A549 (cell line): ENCODE measurements at regions not wholly inside any gene's neighbourhood (a gene's known extent, or its start where the extent isn't known, plus 50 kb on each side); places are given as distances from the start of the nearest gene placed in this dataset.

Experiments used
- ATAC-seq, 2 experiments: fragments of 200-7000 bp in 1 of 2; fragments of >200 bp in 1 of 2; cut with Nextera tagmentation in 1 of 2; cut with Tn5 transposase in 1 of 2; 3 replicates each; pipeline versions ENCODE4 v1.8.0 to v1.9.1; 2018 to 2020; ENCODE audit warnings: mild to moderate bottlenecking in 1 of 2, moderate library complexity in 1 of 2
- CTCF ChIA-PET: fragments of 300-600 bp; sonication (Branson Sonifier 250); formaldehyde crosslinking; extraction: SDS; loops from one replicate; lab custom pipeline; 2021; ENCODE audit warnings: antibody characterized with exemption, inconsistent platforms; lab: Yijun Ruan, JAX
- POLR2A ChIA-PET: fragments of 350-600 bp; formaldehyde crosslinking; extraction: SDS; loops from one replicate; lab custom pipeline; 2021; ENCODE audit warnings: antibody characterized with exemption, inconsistent platforms; lab: Yijun Ruan, JAX
- DNase-seq, 2 experiments: peaks; one replicate each; pipeline versions ENCODE4 v3.0.0 to v3.0.0-alpha.2; 2011 to 2016; ENCODE audit warnings: low read depth in 1 of 2, low spot score in 1 of 2
- FAIRE-seq: peaks from 2 replicates; lab custom pipeline; 2011; peaks lifted over from hg19 to GRCh38; lab: Jason Lieb, UNC
- H3K27ac ChIP-seq, 2 experiments: fragments of >200 bp; sonication (Bioruptor Twin); formaldehyde crosslinking; 3 replicates each; pipeline ENCODE4 v1.5.1; 2016 to 2017
- H3K4me1 ChIP-seq: fragments of >200 bp; sonication (Bioruptor Twin); formaldehyde crosslinking; 3 replicates; pipeline ENCODE4 v1.6.1; 2016
- H3K4me2 ChIP-seq: fragments of >200 bp; sonication (Bioruptor Twin); formaldehyde crosslinking; 3 replicates; pipeline ENCODE4 v1.6.1; 2016
- H3K4me3 ChIP-seq: fragments of >200 bp; sonication (Bioruptor Twin); formaldehyde crosslinking; 3 replicates; pipeline ENCODE4 v1.5.1; 2016
- H3K9me3 ChIP-seq: fragments of >200 bp; sonication (Bioruptor Twin); formaldehyde crosslinking; 3 replicates; pipeline ENCODE4 v1.6.1; 2016
- BHLHE40 ChIP-seq: IDR thresholded peaks from 2 replicates; pipeline ENCODE4 v1.6.1; 2012; ENCODE audit warnings: low read depth, low read length, inconsistent platforms
- CHD2 ChIP-seq: fragments of 150-350 bp; IDR thresholded peaks from 2 replicates; pipeline ENCODE4 v1.6.1; 2014; ENCODE audit warnings: low read length; ENCODE audit not compliant: partially characterized antibody
- EHMT2 ChIP-seq: fragments of 200-600 bp; sonication (generic); IDR thresholded peaks from 2 replicates; pipeline ENCODE4 v1.6.1; 2016; ENCODE audit warnings: antibody characterized with exemption, low read depth, mild to moderate bottlenecking, moderate library complexity
- ELK1 ChIP-seq: fragments of 150-350 bp; IDR thresholded peaks from 2 replicates; pipeline ENCODE4 v1.6.1; 2014; ENCODE audit warnings: low read depth, mild to moderate bottlenecking, low read length
- HDAC2 ChIP-seq: fragments of 200-600 bp; sonication (generic); IDR thresholded peaks from 2 replicates; pipeline ENCODE4 v1.6.1; 2016
- HEYL ChIP-seq: fragments of 250-450 bp; sonication (Bioruptor Pico); IDR thresholded peaks from 2 replicates; pipeline ENCODE4 v1.8.0; 2021; ENCODE audit warnings: mild to moderate bottlenecking, moderate library complexity
- JUN ChIP-seq, 2 experiments: fragments of >200 bp; sonication (Bioruptor Twin); formaldehyde crosslinking; IDR thresholded peaks; 2 replicates in 1 of 2; 3 replicates in 1 of 2; pipeline ENCODE4 v1.6.1; 2016 to 2017
- KDM1A ChIP-seq: fragments of 200-600 bp; sonication (generic); IDR thresholded peaks from 2 replicates; pipeline ENCODE4 v1.6.1; 2016; ENCODE audit warnings: low read depth, mild to moderate bottlenecking
- KDM5A ChIP-seq: fragments of 200-600 bp; sonication (generic); IDR thresholded peaks from 2 replicates; pipeline ENCODE4 v1.6.1; 2016; ENCODE audit warnings: antibody characterized with exemption, mild to moderate bottlenecking
- MAFK ChIP-seq: fragments of 450-650 bp; IDR thresholded peaks from 2 replicates; pipeline ENCODE4 v1.6.1; 2014; ENCODE audit not compliant: partially characterized antibody
- MAZ ChIP-seq: fragments of 150-350 bp; IDR thresholded peaks from 2 replicates; pipeline ENCODE4 v1.6.1; 2014; ENCODE audit warnings: antibody characterized with exemption, low read depth, low read length, borderline replicate concordance
- NFE2L2 ChIP-seq: fragments of 150-350 bp; conservative IDR thresholded peaks from 2 replicates; pipeline ENCODE4 v1.6.1; 2014; ENCODE audit warnings: low read length
- PHF8 ChIP-seq: fragments of 200-600 bp; sonication (generic); IDR thresholded peaks from 2 replicates; pipeline ENCODE4 v1.6.1; 2016; ENCODE audit warnings: low read depth, mild to moderate bottlenecking, antibody characterized with exemption, moderate library complexity, borderline replicate concordance
- RAD21 ChIP-seq, 2 experiments: fragments of >200 bp in 1 of 2; sonication (Bioruptor Twin) in 1 of 2; formaldehyde crosslinking in 1 of 2; IDR thresholded peaks in 1 of 2; conservative IDR thresholded peaks in 1 of 2; 2 replicates in 1 of 2; 3 replicates in 1 of 2; pipeline ENCODE4 v1.6.1; 2012 to 2018; ENCODE audit warnings: inconsistent platforms in 1 of 2
- RARB ChIP-seq: fragments of 250-450 bp; sonication (Bioruptor Pico); IDR thresholded peaks from 2 replicates; pipeline ENCODE4 v1.8.0; 2021; ENCODE audit warnings: mild to moderate bottlenecking, moderate library complexity
- RCOR1 ChIP-seq: fragments of 150-350 bp; IDR thresholded peaks from 2 replicates; pipeline ENCODE4 v1.6.1; 2014; ENCODE audit warnings: antibody characterized with exemption, low read length, low read depth
- REST ChIP-seq: fragments of 200-600 bp; sonication (generic); IDR thresholded peaks from 2 replicates; pipeline ENCODE4 v1.6.1; 2016; ENCODE audit warnings: antibody characterized with exemption, mild to moderate bottlenecking, moderate library complexity
- TP53 ChIP-seq: fragments of 250-450 bp; sonication (Bioruptor Pico); IDR thresholded peaks from 2 replicates; pipeline ENCODE4 v1.5.0; 2021; ENCODE audit warnings: mild to moderate bottlenecking, moderate library complexity
- ZNF302 ChIP-seq: fragments of 250-450 bp; sonication (Bioruptor Pico); IDR thresholded peaks from 2 replicates; pipeline ENCODE4 v1.9.0; 2021; ENCODE audit warnings: inconsistent platforms, mild to moderate bottlenecking, moderate library complexity
- ZSCAN20 ChIP-seq: fragments of 250-450 bp; sonication (Bioruptor Pico); IDR thresholded peaks from 2 replicates; pipeline ENCODE4 v1.8.0; 2022; ENCODE audit warnings: mild to moderate bottlenecking, moderate library complexity
- WGBS: methylation state at CpG from one replicate; pipeline ENCODE4 v1.1.6; 2017; ENCODE audit errors: missing lambda C conversion rate; 5-methylcytosine and 5-hydroxymethylcytosine counted together

GRCh38 chr14:94970941-94971730 is 186.2 kb downstream of the DICER1 start:
- Histone ChIP-seq H3K4me1 (no peaks in the 10 kb centered on the region), H3K27ac (no peak overlapping the region), H3K4me2 (no peak overlapping the region), H3K4me3 (no peak overlapping the region), H3K9me3 (0 out of 3 replicates have a peak, but pooled peaks cover 6% of the 10 kb centered on the region)
- FAIRE-seq (no peak), ATAC-seq (no peak), DNase-seq (no peak)
- ChIA-PET POLR2A (no interaction called here), CTCF (no interaction called here)
- 8% methylated on average over 2 of the region's 2 CpGs for WGBS
- TF ChIP-seq MAFK (peak; percentile 93), TP53 (CRISPR knock-in tag) (no peak), RAD21 (conservative IDR thresholded peaks at IDR 0.05 in 1 of 2, IDR thresholded peaks at IDR 0.05 in 1 of 2) (no peak)

GRCh38 chr14:94969766-94970165 is 187.6 kb downstream of the DICER1 start:
- DNase-seq (no peak), FAIRE-seq (no peak), ATAC-seq (no peak)
- Histone ChIP-seq H3K4me1 (no peaks in the 10 kb centered on the region), H3K4me3 (no peak overlapping the region), H3K9me3 (0 out of 3 replicates have a peak, but pooled peaks cover 6% of the 10 kb centered on the region), H3K27ac (no peak overlapping the region), H3K4me2 (no peak overlapping the region)
- CTCF ChIA-PET, result no interaction called here
- WGBS, result 10% methylated on average over 4 of the region's 4 CpGs
- no peak for TF ChIP-seq PHF8
- no peak for TF ChIP-seq RCOR1
- TF ChIP-seq RARB (CRISPR knock-in tag), result no peak
- no peak for TF ChIP-seq ZNF302 (CRISPR knock-in tag)
- TF ChIP-seq ELK1, result no peak
- TF ChIP-seq HEYL (CRISPR knock-in tag), result no peak
- no peak for TF ChIP-seq HDAC2
- no peak for TF ChIP-seq CHD2
- no peak for TF ChIP-seq NFE2L2
- TF ChIP-seq EHMT2, result no peak
- TF ChIP-seq ZSCAN20 (CRISPR knock-in tag), result no peak
- TF ChIP-seq MAZ, result no peak
- TF ChIP-seq BHLHE40, result no peak
- TF ChIP-seq KDM5A, result no peak
- TF ChIP-seq KDM1A, result no peak
- TF ChIP-seq JUN (IDR thresholded peaks at IDR 0.05), result no peak
- TF ChIP-seq REST, result no peak
- TF ChIP-seq, all 56 proteins: peak for 0
- POLR2A ChIA-PET, result no interaction called here
